Liver (tissue), 8 donors: ENCODE measurements at regions not wholly inside any gene's neighbourhood (a gene's known extent, or its start where the extent isn't known, plus 50 kb on each side); places are given as distances from the start of the nearest gene placed in this dataset.

Experiments used
- DNase-seq: peaks from one replicate; pipeline ENCODE4 v3.0.0-alpha.2; 2017; ENCODE audit warnings: low spot score
- H3K27ac ChIP-seq, 2 donors: one replicate each; pipeline ENCODE4 v1.7.0; 2013; ENCODE audit warnings: inconsistent platforms in 2 of 2, low read length in 2 of 2, control low read depth in 1 of 2, low read depth in 1 of 2, mild to moderate bottlenecking in 1 of 2
- H3K27me3 ChIP-seq, 4 donors: one replicate each; pipeline versions ENCODE4 v1.6.1 to v1.7.0; 2013; ENCODE audit warnings: low read length in 3 of 4, inconsistent platforms in 1 of 4, mild to moderate bottlenecking in 1 of 4, moderate library complexity in 1 of 4; ENCODE audit not compliant: control insufficient read depth in 4 of 4, insufficient read depth in 4 of 4
- H3K36me3 ChIP-seq, 4 donors: one replicate each; pipeline versions ENCODE4 v1.6.1 to v1.7.0; 2013; ENCODE audit warnings: low read length in 3 of 4, mild to moderate bottlenecking in 3 of 4, low read depth in 1 of 4, moderate library complexity in 1 of 4; ENCODE audit not compliant: control insufficient read depth in 4 of 4, insufficient read depth in 3 of 4
- H3K4me1 ChIP-seq, 4 donors: one replicate each; pipeline versions ENCODE4 v1.6.1 to v1.7.0; 2013; ENCODE audit warnings: low read length in 3 of 4, mild to moderate bottlenecking in 3 of 4, moderate library complexity in 1 of 4; ENCODE audit not compliant: control insufficient read depth in 4 of 4, insufficient read depth in 4 of 4
- H3K4me3 ChIP-seq, 3 donors: one replicate each; pipeline versions ENCODE4 v1.6.1 to v1.7.0; 2013; ENCODE audit warnings: low read length in 3 of 3, control low read depth in 1 of 3, low read depth in 1 of 3, mild to moderate bottlenecking in 1 of 3
- H3K9ac ChIP-seq, 2 donors: one replicate each; pipeline ENCODE4 v1.7.0; 2013; ENCODE audit warnings: low read length in 2 of 2, mild to moderate bottlenecking in 2 of 2, moderate library complexity in 2 of 2, control low read depth in 1 of 2, low read depth in 1 of 2
- H3K9me3 ChIP-seq, 4 donors: one replicate each; pipeline versions ENCODE4 v1.6.1 to v1.7.0; 2013; ENCODE audit warnings: low read length in 3 of 4; ENCODE audit not compliant: control insufficient read depth in 4 of 4
- EGR1 ChIP-seq, 2 donors: IDR thresholded peaks; 2 replicates each; pipeline ENCODE4 v1.6.1; 2016 to 2018; ENCODE audit warnings: antibody characterized with exemption in 2 of 2, low read depth in 2 of 2
- FOXA1 ChIP-seq: IDR thresholded peaks from 2 replicates; pipeline ENCODE4 v1.6.1; 2016; ENCODE audit warnings: antibody characterized with exemption
- FOXA2 ChIP-seq: IDR thresholded peaks from 2 replicates; pipeline ENCODE4 v1.6.1; 2016; ENCODE audit warnings: antibody characterized with exemption
- GABPA ChIP-seq, 2 donors: IDR thresholded peaks in 1 of 2; conservative IDR thresholded peaks in 1 of 2; 2 replicates each; pipeline ENCODE4 v1.6.1; 2016; ENCODE audit warnings: antibody characterized with exemption in 2 of 2, mild to moderate bottlenecking in 1 of 2, moderate library complexity in 1 of 2
- HNF4A ChIP-seq, 2 donors: conservative IDR thresholded peaks; 2 replicates each; pipeline ENCODE4 v1.6.1; 2016; ENCODE audit warnings: antibody characterized with exemption in 2 of 2, mild to moderate bottlenecking in 2 of 2
- JUND ChIP-seq, 2 donors: IDR thresholded peaks; 2 replicates each; pipeline ENCODE4 v1.6.1; 2016; ENCODE audit warnings: antibody characterized with exemption in 2 of 2
- NR2F2 ChIP-seq: IDR thresholded peaks from 2 replicates; pipeline ENCODE4 v1.6.1; 2016; ENCODE audit warnings: antibody characterized with exemption
- RAD21 ChIP-seq, 2 donors: IDR thresholded peaks; 2 replicates each; pipeline ENCODE4 v1.6.1; 2016; ENCODE audit warnings: antibody characterized with exemption in 2 of 2, mild to moderate bottlenecking in 2 of 2
- RXRA ChIP-seq, 2 donors: IDR thresholded peaks; 2 replicates each; pipeline ENCODE4 v1.6.1; 2017 to 2018; ENCODE audit warnings: antibody characterized with exemption in 2 of 2, mild to moderate bottlenecking in 1 of 2
- SP1 ChIP-seq: IDR thresholded peaks from 2 replicates; pipeline ENCODE4 v1.6.1; 2018; ENCODE audit warnings: antibody characterized with exemption, mild to moderate bottlenecking
- TAF1 ChIP-seq: conservative IDR thresholded peaks from 2 replicates; pipeline ENCODE4 v1.6.1; 2016; ENCODE audit warnings: antibody characterized with exemption, mild to moderate bottlenecking
- YY1 ChIP-seq: IDR thresholded peaks from 2 replicates; pipeline ENCODE4 v1.6.1; 2016; ENCODE audit warnings: antibody characterized with exemption, mild to moderate bottlenecking
- WGBS: extraction: QIAGEN DNeasy Blood & Tissue Kit; methylation state at CpG from one replicate; pipeline ENCODE4 v1.1.7; 2013; 5-methylcytosine and 5-hydroxymethylcytosine counted together
- TF ChIP-seq, protein P1 (sequence below): IDR thresholded peaks from 2 replicates; pipeline ENCODE4 v1.6.1; 2016; ENCODE audit warnings: antibody characterized with exemption
- TF ChIP-seq, protein P2 (sequence below): fragments of 150-350 bp; IDR thresholded peaks from 2 replicates; pipeline ENCODE4 v1.5.1; 2017; ENCODE audit warnings: improper control_type of control experiment, low read depth, low read length; ENCODE audit not compliant: missing input control
- TF ChIP-seq, protein P3 (sequence below): IDR thresholded peaks from 2 replicates; pipeline ENCODE4 v1.6.1; 2016; ENCODE audit warnings: antibody characterized with exemption, mild to moderate bottlenecking
- donor health status: healthy.
- donor health status: healthy.
- donor health status: healthy.
- donor health status: healthy.
- donor health status: healthy.

DNA sequence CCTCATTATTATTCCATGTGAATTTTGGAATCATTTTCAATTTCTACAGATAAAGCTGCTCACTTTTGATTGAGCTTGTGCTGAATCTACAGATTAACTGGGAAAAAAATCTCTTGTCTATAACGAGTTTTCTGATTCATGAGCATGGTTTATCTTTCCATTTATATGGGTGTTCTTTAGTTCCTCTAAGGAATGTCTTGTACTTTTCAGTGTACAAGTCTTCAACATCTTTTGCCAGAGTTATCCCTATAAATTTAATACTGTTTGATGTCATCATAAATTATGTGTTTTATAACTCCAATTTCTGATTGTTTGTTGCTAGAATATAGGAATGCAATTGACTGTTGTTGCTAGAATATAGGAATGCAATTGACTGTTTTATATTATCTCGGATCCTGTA lies 533.8 kb downstream of the OLFM4 start:
- WGBS = 57% methylated on average over 2 of the region's 2 CpGs
- TF ChIP-seq YY1 = no peak
- no peak for DNase-seq
- Histone ChIP-seq H3K27ac (no peak overlapping the region), H3K4me3 (no peak overlapping the region), H3K4me1 (no peaks in the 10 kb centered on the region), H3K27me3 (no peaks in the 10 kb centered on the region), H3K36me3 (no peaks in the 10 kb centered on the region), H3K9me3 (no peaks in the 10 kb centered on the region), H3K9ac (no peak overlapping the region)

DNA sequence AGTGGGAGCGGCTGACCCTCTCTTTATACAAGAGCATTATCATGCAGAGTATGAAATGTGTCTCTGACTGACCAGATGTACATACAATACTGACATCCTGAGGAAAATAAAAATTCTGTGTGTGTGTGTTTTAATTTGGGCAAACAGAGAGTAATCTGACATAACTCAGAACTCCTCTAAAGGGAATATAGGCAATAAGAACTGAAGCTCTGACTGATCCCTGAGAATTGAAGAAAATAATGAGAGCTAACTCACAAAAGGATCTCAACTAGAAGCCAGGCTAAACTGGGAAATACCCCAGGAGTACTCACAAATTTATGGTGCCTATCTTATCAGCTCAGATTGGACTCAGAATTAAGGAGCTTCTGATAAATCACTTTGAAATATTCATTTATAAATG lies 539.9 kb downstream of the OLFM4 start:
- WGBS = 74% methylated on average over 1 of the region's 1 CpG
- H3K27me3 ChIP-seq = no peaks in the 10 kb centered on the region
- no peaks in the 10 kb centered on the region for H3K4me1 ChIP-seq
- no peaks in the 10 kb centered on the region for H3K36me3 ChIP-seq
- H3K27ac ChIP-seq = no peak overlapping the region
- no peaks in the 10 kb centered on the region for H3K9me3 ChIP-seq
- H3K9ac ChIP-seq = no peak overlapping the region
- H3K4me3 ChIP-seq = no peak overlapping the region
- TF ChIP-seq YY1 = no peak
- TF ChIP-seq JUND (IDR thresholded peaks at IDR 0.05) = no peak
- no peak for TF ChIP-seq RXRA (IDR thresholded peaks at IDR 0.05)
- no peak for TF ChIP-seq FOXA2
- no peak for TF ChIP-seq RAD21 (IDR thresholded peaks at IDR 0.05)
- TF ChIP-seq, protein P1, sequence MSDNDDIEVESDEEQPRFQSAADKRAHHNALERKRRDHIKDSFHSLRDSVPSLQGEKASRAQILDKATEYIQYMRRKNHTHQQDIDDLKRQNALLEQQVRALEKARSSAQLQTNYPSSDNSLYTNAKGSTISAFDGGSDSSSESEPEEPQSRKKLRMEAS = no peak
- no peak for DNase-seq

DNA sequence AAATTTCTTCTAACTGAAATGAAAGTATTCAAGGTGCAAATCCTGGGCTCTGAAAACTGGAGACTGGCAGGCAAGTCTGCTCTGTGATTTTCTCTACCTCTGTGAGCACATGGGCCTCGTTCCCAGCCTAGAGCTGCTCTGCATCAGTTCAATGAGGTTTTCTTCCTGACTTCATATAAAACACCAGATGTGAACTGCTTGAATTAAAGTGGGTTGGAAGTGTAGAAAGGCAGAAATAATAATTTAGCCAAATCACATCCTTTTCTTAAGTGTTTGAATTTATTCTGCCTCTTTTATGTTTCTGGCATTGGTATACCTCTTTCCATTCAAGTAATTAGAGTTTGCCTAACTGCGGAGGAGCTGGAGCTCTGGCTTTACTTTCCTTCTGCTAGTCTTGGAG lies 540.8 kb downstream of the OLFM4 start:
- H3K27me3 ChIP-seq = no peaks in the 10 kb centered on the region
- no peaks in the 10 kb centered on the region for H3K36me3 ChIP-seq
- H3K4me3 ChIP-seq = no peak overlapping the region
- no peak overlapping the region for H3K9ac ChIP-seq
- 62% methylated on average over 2 of the region's 2 CpGs for WGBS
- H3K9me3 ChIP-seq = no peaks in the 10 kb centered on the region
- no peak overlapping the region for H3K27ac ChIP-seq
- DNase-seq = no peak
- TF ChIP-seq JUND (IDR thresholded peaks at IDR 0.05) = no peak
- TF ChIP-seq YY1 = no peak
- no peak for TF ChIP-seq SP1
- no peak for TF ChIP-seq HNF4A (conservative IDR thresholded peaks at IDR 0.05)
- no peak for TF ChIP-seq NR2F2
- TF ChIP-seq RAD21 (IDR thresholded peaks at IDR 0.05) = no peak
- no peak for TF ChIP-seq TAF1
- TF ChIP-seq, protein P2, sequence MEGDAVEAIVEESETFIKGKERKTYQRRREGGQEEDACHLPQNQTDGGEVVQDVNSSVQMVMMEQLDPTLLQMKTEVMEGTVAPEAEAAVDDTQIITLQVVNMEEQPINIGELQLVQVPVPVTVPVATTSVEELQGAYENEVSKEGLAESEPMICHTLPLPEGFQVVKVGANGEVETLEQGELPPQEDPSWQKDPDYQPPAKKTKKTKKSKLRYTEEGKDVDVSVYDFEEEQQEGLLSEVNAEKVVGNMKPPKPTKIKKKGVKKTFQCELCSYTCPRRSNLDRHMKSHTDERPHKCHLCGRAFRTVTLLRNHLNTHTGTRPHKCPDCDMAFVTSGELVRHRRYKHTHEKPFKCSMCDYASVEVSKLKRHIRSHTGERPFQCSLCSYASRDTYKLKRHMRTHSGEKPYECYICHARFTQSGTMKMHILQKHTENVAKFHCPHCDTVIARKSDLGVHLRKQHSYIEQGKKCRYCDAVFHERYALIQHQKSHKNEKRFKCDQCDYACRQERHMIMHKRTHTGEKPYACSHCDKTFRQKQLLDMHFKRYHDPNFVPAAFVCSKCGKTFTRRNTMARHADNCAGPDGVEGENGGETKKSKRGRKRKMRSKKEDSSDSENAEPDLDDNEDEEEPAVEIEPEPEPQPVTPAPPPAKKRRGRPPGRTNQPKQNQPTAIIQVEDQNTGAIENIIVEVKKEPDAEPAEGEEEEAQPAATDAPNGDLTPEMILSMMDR = no peak
- TF ChIP-seq, protein P3, sequence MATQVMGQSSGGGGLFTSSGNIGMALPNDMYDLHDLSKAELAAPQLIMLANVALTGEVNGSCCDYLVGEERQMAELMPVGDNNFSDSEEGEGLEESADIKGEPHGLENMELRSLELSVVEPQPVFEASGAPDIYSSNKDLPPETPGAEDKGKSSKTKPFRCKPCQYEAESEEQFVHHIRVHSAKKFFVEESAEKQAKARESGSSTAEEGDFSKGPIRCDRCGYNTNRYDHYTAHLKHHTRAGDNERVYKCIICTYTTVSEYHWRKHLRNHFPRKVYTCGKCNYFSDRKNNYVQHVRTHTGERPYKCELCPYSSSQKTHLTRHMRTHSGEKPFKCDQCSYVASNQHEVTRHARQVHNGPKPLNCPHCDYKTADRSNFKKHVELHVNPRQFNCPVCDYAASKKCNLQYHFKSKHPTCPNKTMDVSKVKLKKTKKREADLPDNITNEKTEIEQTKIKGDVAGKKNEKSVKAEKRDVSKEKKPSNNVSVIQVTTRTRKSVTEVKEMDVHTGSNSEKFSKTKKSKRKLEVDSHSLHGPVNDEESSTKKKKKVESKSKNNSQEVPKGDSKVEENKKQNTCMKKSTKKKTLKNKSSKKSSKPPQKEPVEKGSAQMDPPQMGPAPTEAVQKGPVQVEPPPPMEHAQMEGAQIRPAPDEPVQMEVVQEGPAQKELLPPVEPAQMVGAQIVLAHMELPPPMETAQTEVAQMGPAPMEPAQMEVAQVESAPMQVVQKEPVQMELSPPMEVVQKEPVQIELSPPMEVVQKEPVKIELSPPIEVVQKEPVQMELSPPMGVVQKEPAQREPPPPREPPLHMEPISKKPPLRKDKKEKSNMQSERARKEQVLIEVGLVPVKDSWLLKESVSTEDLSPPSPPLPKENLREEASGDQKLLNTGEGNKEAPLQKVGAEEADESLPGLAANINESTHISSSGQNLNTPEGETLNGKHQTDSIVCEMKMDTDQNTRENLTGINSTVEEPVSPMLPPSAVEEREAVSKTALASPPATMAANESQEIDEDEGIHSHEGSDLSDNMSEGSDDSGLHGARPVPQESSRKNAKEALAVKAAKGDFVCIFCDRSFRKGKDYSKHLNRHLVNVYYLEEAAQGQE = no peak
- TF ChIP-seq, protein P1 = no peak
- no peak for TF ChIP-seq FOXA2
- TF ChIP-seq GABPA (IDR thresholded peaks at IDR 0.05 in 1 of 2, conservative IDR thresholded peaks at IDR 0.05 in 1 of 2) = no peak
- TF ChIP-seq FOXA1 = no peak
- no peak for TF ChIP-seq RXRA (IDR thresholded peaks at IDR 0.05)
- TF ChIP-seq EGR1 (IDR thresholded peaks at IDR 0.05; ENCODE audit: low read depth in 2 of 2) = no peak
- H3K4me1 ChIP-seq = no peaks in the 10 kb centered on the region
